AG09319 (cell line): ENCODE measurements at regions not wholly inside any gene's neighbourhood (a gene's known extent, or its start where the extent isn't known, plus 50 kb on each side); places are given as distances from the start of the nearest gene placed in this dataset.

Experiments used
- DNase-seq: peaks from one replicate; pipeline ENCODE4 v3.0.0-alpha.2; 2010; ENCODE audit warnings: low read depth; ENCODE audit errors: extremely low read depth
- CTCF ChIP-seq: IDR thresholded peaks from 2 replicates; pipeline ENCODE4 v1.5.1; 2011; ENCODE audit warnings: low read depth, mild to moderate bottlenecking, inconsistent platforms, low read length, moderate library complexity

- TF ChIP-seq CTCF, result no peak
- no peak for DNase-seq
These were observed 101.2 kb downstream of the RTP5 start for GRCh38 chr2:241970716-241971115.

DNA sequence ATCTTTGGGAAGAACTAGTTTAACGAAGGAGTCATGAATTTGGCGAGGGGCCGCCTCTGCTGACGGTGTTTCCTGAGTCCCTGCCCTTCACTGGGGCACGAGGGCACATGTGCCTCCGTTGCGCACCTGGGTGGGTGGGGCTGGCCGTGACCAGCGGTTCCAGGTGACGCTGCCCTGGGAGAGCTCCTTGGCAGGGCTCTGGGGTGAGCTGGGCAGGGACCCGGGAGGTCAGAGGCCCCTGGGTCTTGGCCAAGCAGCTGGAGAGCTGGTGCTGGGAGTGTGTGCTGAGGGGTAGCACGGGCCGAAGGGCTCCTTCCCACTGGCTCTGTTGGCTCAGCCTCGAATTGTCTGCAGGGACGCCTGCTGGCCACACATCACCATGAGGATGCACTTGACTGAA lies 104.6 kb downstream of the RTP5 start:
- TF ChIP-seq CTCF, result no peak

GRCh38 chr2:241974851-241975592 lies 105.5 kb downstream of the RTP5 start:
- no peak for DNase-seq
- no peak for TF ChIP-seq CTCF

More for the DNA sequence above, 104.6 kb downstream of the RTP5 start:
- no peak for DNase-seq

GRCh38 chr2:241975593-241976284 lies 106.2 kb downstream of the RTP5 start:
- no peak for TF ChIP-seq CTCF
- no peak for DNase-seq

GRCh38 chr2:241976296-241976695 lies 106.8 kb downstream of the RTP5 start:
- no peak for TF ChIP-seq CTCF
- no peak for DNase-seq

DNA sequence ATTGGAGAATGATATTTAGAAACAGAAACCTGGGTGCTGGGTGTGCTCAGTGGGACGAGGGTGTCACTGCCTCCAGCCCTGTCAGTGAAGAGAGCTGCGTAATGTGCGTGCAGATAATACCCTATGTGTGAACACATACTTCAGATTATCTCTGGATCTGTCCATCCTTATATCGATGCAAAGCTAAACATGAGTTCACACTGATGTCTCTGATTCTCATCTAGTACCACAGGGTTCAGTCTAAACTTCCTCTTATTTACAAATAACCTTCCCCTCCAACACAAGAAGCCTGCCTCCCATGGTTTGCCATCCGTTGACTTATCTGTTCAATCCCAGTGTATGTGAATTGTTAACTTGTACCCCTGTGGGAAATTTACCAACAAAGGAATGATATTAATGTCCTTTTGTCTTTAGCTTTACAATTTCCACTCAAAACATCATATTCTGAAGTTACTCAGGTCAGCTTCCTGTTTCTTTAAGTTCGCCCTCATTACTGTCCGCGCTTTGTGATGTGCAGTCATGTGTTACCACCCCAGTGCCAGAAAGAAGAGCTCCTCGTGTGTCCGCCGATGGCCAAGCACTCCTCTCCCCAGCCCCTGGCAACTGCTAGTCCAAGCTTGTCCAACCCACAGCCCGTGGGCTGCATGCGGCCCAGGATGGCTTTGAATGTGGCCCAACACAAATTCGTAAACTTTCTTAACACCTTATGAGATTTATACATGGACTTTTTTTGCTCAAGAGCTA lies 108.2 kb downstream of the RTP5 start:
- no peak for TF ChIP-seq CTCF
- DNase-seq, result no peak

DNA sequence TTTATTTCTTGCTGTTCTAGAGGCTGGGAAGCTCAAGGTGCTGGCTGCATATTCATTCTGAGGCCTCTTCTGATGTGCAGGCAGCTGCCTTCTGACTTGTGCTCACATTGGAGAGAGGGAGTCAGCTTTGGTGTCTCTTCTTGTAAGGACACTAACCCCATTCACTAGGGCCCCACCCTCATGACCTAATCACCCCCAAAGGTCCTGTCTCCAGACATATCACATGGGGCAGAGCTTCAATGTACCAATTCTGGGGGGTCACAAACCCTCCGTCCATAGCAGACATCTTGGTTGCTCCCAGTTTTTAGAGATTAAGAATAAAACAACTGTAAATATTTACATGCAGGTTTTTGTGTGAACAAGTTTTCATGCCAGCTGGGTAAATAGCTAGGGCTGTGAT lies 109.1 kb downstream of the RTP5 start:
- DNase-seq, result no peak
- TF ChIP-seq CTCF, result no peak
